Upper lobe of left lung (tissue), 6 donors: ENCODE measurements at regions not wholly inside any gene's neighbourhood (a gene's known extent, or its start where the extent isn't known, plus 50 kb on each side); places are given as distances from the start of the nearest gene placed in this dataset.

Source experiments
- ATAC-seq, 2 donors: fragments of 200-7000 bp; cut with Tn5 transposase; one replicate each; pipeline ENCODE4 v1.9.1; 2022; ENCODE audit warnings: mild to moderate bottlenecking in 2 of 2, moderate library complexity in 2 of 2; ENCODE audit not compliant: low FRiP score in 2 of 2
- DNase-seq, 2 donors: peaks; one replicate each; pipeline ENCODE4 v3.0.0-alpha.2; 2019 to 2020
- H3K27ac ChIP-seq, 4 donors: fragments of 200-600 bp; sonication (generic); one replicate each; pipeline ENCODE4 v1.5.1; 2016 to 2019
- H3K27me3 ChIP-seq, 4 donors: fragments of 200-600 bp; sonication (generic); one replicate each; pipeline ENCODE4 v1.5.1; 2017 to 2019
- H3K36me3 ChIP-seq, 4 donors: fragments of 200-600 bp; sonication (generic); one replicate each; pipeline ENCODE4 v1.5.1; 2016 to 2019
- H3K4me1 ChIP-seq, 4 donors: fragments of 200-600 bp; sonication (generic); one replicate each; pipeline ENCODE4 v1.5.1; 2018 to 2019
- H3K4me3 ChIP-seq, 4 donors: fragments of 200-600 bp; sonication (generic); one replicate each; pipeline ENCODE4 v1.5.1; 2017 to 2019; ENCODE audit warnings: mild to moderate bottlenecking in 2 of 4, moderate library complexity in 1 of 4
- H3K9me3 ChIP-seq, 4 donors: fragments of 200-600 bp; sonication (generic); one replicate each; pipeline ENCODE4 v1.5.1; 2018 to 2019
- EP300 ChIP-seq, 4 donors: sonication (generic); formaldehyde crosslinking; IDR thresholded peaks; one replicate each; pipeline ENCODE4 v1.5.1; 2017; ENCODE audit warnings: antibody characterized with exemption in 4 of 4, control low read depth in 2 of 4
- POLR2A ChIP-seq, 4 donors: fragments of 450-650 bp; IDR thresholded peaks; one replicate each; pipeline ENCODE4 v1.5.1; 2016 to 2017; ENCODE audit warnings: antibody characterized with exemption in 4 of 4, mild to moderate bottlenecking in 2 of 4
- POLR2AphosphoS5 ChIP-seq, 2 donors: sonication (generic); formaldehyde crosslinking; IDR thresholded peaks; one replicate each; pipeline ENCODE4 v1.5.1; 2017; ENCODE audit warnings: antibody characterized with exemption in 2 of 2
- WGBS, 2 donors: methylation state at CpG; one replicate each; pipeline ENCODE4 v1.1.5; 2017 to 2018; 5-methylcytosine and 5-hydroxymethylcytosine counted together
- TF ChIP-seq, protein P1 (sequence below), 6 experiments: fragments of 450-650 bp in 4 of 6; fragments of 200-600 bp in 2 of 6; sonication (generic) in 2 of 6; IDR thresholded peaks; one replicate each; pipeline ENCODE4 v1.5.1; 2016 to 2019; ENCODE audit warnings: antibody characterized with exemption in 6 of 6
- donor health status: DM: no; HTN: no; CAD: no; lungs with moderate emphysema.
- donor health status: DM: no; HTN: yes; CAD: no; lungs with severe emphysema.

DNA sequence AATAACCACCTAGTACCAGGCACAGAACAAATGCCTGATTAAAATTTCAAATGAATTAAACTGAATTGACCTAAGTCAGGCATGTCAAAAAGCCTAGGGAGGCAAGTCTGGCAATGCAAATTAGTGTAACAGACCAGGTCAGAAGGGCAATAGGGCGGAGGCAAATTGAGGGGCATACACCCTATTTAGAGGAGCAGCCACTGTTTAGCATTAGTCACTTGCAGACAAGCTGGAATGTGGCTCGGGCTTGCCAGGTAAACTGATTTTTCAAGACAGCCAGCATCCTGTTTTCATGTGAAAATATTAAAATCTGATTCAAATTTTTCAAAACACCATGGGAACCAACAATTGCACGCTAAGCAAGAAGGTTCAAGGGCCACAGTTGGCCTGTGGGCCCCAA lies 160.3 kb downstream of the EN1 start:
- Histone ChIP-seq H3K36me3 (no peaks in the 10 kb centered on the region), H3K4me1 (no peaks in the 10 kb centered on the region), H3K9me3 (no peaks in the 10 kb centered on the region), H3K4me3 (no peak overlapping the region), H3K27me3 (no peaks in the 10 kb centered on the region), H3K27ac (no peak overlapping the region)
- WGBS, 2 donors = 68 to 72% methylated on average over 3 of the region's 3 CpGs
- no peak for DNase-seq
- TF ChIP-seq POLR2A (IDR thresholded peaks at IDR 0.05) (no peak), POLR2AphosphoS5 (IDR thresholded peaks at IDR 0.05) (no peak), EP300 (IDR thresholded peaks at IDR 0.05) (no peak)
- TF ChIP-seq, protein P1, sequence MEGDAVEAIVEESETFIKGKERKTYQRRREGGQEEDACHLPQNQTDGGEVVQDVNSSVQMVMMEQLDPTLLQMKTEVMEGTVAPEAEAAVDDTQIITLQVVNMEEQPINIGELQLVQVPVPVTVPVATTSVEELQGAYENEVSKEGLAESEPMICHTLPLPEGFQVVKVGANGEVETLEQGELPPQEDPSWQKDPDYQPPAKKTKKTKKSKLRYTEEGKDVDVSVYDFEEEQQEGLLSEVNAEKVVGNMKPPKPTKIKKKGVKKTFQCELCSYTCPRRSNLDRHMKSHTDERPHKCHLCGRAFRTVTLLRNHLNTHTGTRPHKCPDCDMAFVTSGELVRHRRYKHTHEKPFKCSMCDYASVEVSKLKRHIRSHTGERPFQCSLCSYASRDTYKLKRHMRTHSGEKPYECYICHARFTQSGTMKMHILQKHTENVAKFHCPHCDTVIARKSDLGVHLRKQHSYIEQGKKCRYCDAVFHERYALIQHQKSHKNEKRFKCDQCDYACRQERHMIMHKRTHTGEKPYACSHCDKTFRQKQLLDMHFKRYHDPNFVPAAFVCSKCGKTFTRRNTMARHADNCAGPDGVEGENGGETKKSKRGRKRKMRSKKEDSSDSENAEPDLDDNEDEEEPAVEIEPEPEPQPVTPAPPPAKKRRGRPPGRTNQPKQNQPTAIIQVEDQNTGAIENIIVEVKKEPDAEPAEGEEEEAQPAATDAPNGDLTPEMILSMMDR (IDR thresholded peaks at IDR 0.05) = no peak
- ATAC-seq = no peak

DNA sequence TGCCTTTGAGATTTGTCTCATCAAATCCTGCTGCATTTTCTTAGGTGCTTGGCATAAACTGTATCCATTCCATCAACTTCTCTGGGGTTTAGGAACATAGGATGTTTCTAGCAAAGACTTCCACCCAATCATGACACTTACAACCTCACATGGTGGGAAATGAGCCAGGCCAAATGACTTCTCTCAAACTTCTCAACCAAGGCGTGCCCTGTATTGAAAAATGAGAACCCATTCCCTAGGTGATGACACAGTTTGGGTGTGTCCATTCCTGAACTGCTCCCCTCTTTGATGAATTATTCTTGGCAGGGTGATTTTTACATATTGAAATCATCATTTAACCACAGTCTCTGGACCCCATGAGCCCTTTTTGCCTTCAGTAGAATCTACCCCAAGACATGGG lies 161.1 kb downstream of the EN1 start:
- ATAC-seq (peak in 1 of 2 donors; percentile 87), DNase-seq (no peak)
- Histone ChIP-seq H3K36me3 (no peaks in the 10 kb centered on the region), H3K27ac (no peak overlapping the region), H3K27me3 (no peaks in the 10 kb centered on the region), H3K9me3 (no peaks in the 10 kb centered on the region), H3K4me3 (no peak overlapping the region), H3K4me1 (no peaks in the 10 kb centered on the region)
- 76 to 85% methylated on average over 1 of the region's 1 CpG for WGBS, 2 donors
- TF ChIP-seq EP300 (IDR thresholded peaks at IDR 0.05) = no peak
- TF ChIP-seq, protein P1 (IDR thresholded peaks at IDR 0.05) = no peak

DNA sequence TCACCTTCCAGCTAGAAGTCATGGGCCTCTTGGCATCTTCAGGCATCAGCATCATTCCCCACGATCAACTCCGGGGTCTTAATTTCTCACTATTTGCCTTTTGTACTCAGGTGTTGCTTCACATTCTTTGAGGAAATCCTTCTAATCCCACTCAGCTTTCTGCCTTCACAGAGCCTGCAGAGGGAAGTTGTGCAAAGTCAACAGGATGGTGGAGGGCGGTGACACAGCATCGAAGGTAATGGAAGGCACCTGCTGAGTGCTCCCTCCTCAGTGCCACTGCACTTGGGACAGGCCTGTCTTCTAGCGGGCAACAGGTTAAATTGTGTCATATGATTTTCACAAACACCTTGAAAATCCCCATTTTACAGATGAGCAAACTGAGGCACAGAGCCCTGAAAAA lies 164.0 kb downstream of the EN1 start:
- TF ChIP-seq, protein P1 (IDR thresholded peaks at IDR 0.05) = no peak
- no peak for TF ChIP-seq POLR2A (IDR thresholded peaks at IDR 0.05)
- H3K27me3 ChIP-seq = no peaks in the 10 kb centered on the region
- ATAC-seq = no peak
- no peaks in the 10 kb centered on the region for H3K36me3 ChIP-seq
- WGBS, 2 donors = 82 to 88% methylated on average over 4 to 5 of the region's 5 CpGs
- H3K4me1 ChIP-seq = no peaks in the 10 kb centered on the region
- no peak for DNase-seq
- no peak overlapping the region for H3K4me3 ChIP-seq
- H3K27ac ChIP-seq = no peak overlapping the region
- no peaks in the 10 kb centered on the region for H3K9me3 ChIP-seq

DNA sequence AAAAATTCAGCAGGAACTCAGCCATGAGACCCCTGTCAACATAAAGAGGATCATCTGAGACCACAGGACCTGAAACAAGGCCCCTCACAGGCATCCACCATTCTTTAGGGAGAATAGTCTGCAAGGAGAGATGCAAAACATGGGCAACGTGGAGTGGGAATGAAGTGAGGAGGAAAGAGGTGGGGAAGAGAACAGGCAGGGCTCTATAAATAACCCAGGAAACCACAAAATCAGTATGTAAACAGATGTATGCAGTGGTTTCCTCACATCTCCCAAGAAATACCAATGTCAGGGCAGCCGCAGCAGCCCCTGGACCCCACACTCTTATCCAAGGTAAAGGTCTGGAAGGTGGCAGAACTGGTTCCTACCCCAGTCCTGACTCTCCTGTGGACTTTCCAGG lies 168.5 kb downstream of the EN1 start:
- ATAC-seq (no peak), DNase-seq (no peak)
- no peaks in the 10 kb centered on the region for H3K36me3 ChIP-seq
- H3K27ac ChIP-seq = no peak overlapping the region
- no peak for TF ChIP-seq POLR2A (IDR thresholded peaks at IDR 0.05)
- TF ChIP-seq POLR2AphosphoS5 (IDR thresholded peaks at IDR 0.05) = no peak
- TF ChIP-seq, protein P1 (IDR thresholded peaks at IDR 0.05) = no peak
- TF ChIP-seq EP300 (IDR thresholded peaks at IDR 0.05) = no peak
- H3K27me3 ChIP-seq = no peaks in the 10 kb centered on the region
- WGBS, 2 donors = 11 to 27% methylated on average over 2 of the region's 2 CpGs
- H3K9me3 ChIP-seq = no peaks in the 10 kb centered on the region
- H3K4me1 ChIP-seq = no peaks in the 10 kb centered on the region
- no peak overlapping the region for H3K4me3 ChIP-seq

DNA sequence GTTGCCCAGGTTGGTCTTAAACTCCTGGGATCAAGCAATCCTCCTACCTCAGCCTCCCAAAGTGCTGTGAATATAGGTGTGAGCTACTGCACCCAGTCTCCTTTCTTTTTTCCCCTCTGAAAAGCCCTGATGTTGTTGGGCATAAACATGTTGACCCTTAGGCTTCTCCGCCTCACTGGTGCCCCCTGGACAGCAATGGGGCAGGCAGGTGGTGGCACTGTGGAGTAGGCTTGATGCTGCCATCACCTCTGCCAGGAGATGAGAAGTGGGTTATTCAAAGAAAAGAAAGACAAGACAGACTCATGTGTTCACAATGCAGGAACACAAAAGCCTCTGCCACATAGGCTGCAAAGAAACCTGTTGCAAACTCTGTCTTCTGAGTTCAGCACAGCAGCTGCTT lies 169.9 kb downstream of the EN1 start:
- Histone ChIP-seq H3K4me1 (no peaks in the 10 kb centered on the region), H3K36me3 (no peaks in the 10 kb centered on the region), H3K4me3 (no peak overlapping the region), H3K9me3 (no peaks in the 10 kb centered on the region), H3K27me3 (no peaks in the 10 kb centered on the region), H3K27ac (no peak overlapping the region)
- TF ChIP-seq, protein P1 (IDR thresholded peaks at IDR 0.05) = no peak
- no peak for TF ChIP-seq POLR2AphosphoS5 (IDR thresholded peaks at IDR 0.05)
- no peak for TF ChIP-seq EP300 (IDR thresholded peaks at IDR 0.05)
- no peak for TF ChIP-seq POLR2A (IDR thresholded peaks at IDR 0.05)
- DNase-seq (no peak), ATAC-seq (no peak)
- WGBS, 2 donors = 71 to 100% methylated on average over 1 of the region's 1 CpG
